Activated CD4-positive, alpha-beta memory T cell treated with anti-CD3 and anti-CD28 coated beads, Interleukin-2, amount 10 ng/mL, durations not matched to agents 7 days and 5 days (primary cell): ENCODE measurements at regions not wholly inside any gene's neighbourhood (a gene's known extent, or its start where the extent isn't known, plus 50 kb on each side); places are given as distances from the start of the nearest gene placed in this dataset.

ENCODE experiments used
- CTCF ChIA-PET: fragments of 350-600 bp; sonication (Branson Sonifier 250); formaldehyde crosslinking; loops from one replicate; lab custom pipeline; 2021; ENCODE audit warnings: antibody characterized with exemption, inconsistent platforms; lab: Charles Lee
- POLR2A ChIA-PET: fragments of 350-600 bp; sonication (Branson Sonifier 250); formaldehyde crosslinking; loops from one replicate; lab custom pipeline; 2021; ENCODE audit warnings: antibody characterized with exemption; lab: Charles Lee
- DNase-seq: peaks from one replicate; pipeline ENCODE4 v3.0.0-alpha.2; 2020
- H3K27ac Mint-ChIP-seq: one replicate; pipeline ENCODE4 v1.8.0; 2021; ENCODE audit warnings: mild to moderate bottlenecking, mixed read lengths
- H3K27me3 Mint-ChIP-seq: one replicate; pipeline ENCODE4 v1.8.0; 2021; ENCODE audit warnings: mixed read lengths
- H3K36me3 Mint-ChIP-seq: one replicate; pipeline ENCODE4 v1.8.0; 2021; ENCODE audit warnings: low read depth, mixed read lengths
- H3K4me1 Mint-ChIP-seq: one replicate; pipeline ENCODE4 v1.8.0; 2021; ENCODE audit warnings: mixed read lengths
- H3K4me3 Mint-ChIP-seq: one replicate; pipeline ENCODE4 v1.8.0; 2021; ENCODE audit warnings: mild to moderate bottlenecking, mixed read lengths
- H3K9me3 Mint-ChIP-seq: one replicate; pipeline ENCODE4 v1.8.0; 2021; ENCODE audit warnings: mixed read lengths

DNA sequence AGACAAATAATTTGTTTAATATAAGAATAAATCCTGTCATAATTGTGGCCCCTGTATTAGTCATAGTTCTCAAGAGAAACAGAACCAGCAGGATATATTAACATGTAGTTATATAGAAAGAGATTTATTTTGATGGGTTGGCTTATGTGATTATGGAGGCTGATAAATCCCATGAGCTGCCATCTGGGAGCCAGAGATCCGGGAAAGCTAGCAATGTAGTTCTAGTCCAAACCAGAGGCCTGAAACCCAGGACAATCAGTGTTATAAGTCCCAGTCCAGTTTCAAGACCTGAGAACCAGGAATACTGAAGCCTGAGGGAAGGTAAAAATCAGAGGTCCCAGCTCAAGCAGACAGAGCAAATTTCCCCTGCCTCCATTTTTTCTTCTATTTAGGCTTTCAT lies 435.8 kb downstream of the RPL10L start:
- no peaks in the 10 kb centered on the region for H3K4me1 Mint-ChIP-seq
- no peak for DNase-seq
- peaks cover 4% of the 10 kb centered on the region for H3K9me3 Mint-ChIP-seq
- ChIA-PET CTCF (no interaction called here), POLR2A (no interaction called here)
- H3K36me3 Mint-ChIP-seq: no peaks in the 10 kb centered on the region
- H3K27me3 Mint-ChIP-seq: no peaks in the 10 kb centered on the region
- H3K4me3 Mint-ChIP-seq: no peak overlapping the region
- no peak overlapping the region for H3K27ac Mint-ChIP-seq

DNA sequence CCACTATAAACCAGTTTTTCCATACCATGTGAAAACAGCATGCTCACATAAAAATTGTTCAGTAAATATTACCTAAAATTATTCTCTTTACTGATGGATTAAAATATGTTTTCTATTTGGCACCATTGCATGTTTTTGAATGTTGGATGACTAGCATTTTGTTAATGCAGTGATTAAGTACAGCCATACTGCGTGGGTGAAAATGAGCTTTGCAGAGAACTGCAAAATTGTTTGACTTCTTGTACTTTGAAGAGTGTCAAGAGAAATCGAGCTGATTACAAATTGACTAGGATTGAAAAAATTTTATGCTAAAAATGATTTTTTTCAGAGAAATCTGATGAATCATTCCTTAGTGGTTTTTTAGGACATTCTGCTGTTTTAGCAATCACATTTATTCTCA lies 452.9 kb downstream of the RPL10L start:
- Mint-ChIP-seq H3K27me3 (no peaks in the 10 kb centered on the region), H3K4me1 (no peaks in the 10 kb centered on the region), H3K4me3 (no peak overlapping the region), H3K27ac (no peak overlapping the region), H3K9me3 (peaks cover 6% of the 10 kb centered on the region), H3K36me3 (no peaks in the 10 kb centered on the region)
- CTCF ChIA-PET: no interaction called here
- POLR2A ChIA-PET: no interaction called here
- DNase-seq: no peak

- no peak overlapping the region for H3K4me3 Mint-ChIP-seq
- H3K27me3 Mint-ChIP-seq: no peaks in the 10 kb centered on the region
- no peaks in the 10 kb centered on the region for H3K36me3 Mint-ChIP-seq
- POLR2A ChIA-PET: no interaction called here
- H3K9me3 Mint-ChIP-seq: peaks cover 7% of the 10 kb centered on the region
- no peak overlapping the region for H3K27ac Mint-ChIP-seq
- no peak for DNase-seq
- no peaks in the 10 kb centered on the region for H3K4me1 Mint-ChIP-seq
- CTCF ChIA-PET: no interaction called here
These were observed 453.7 kb downstream of the RPL10L start for GRCh38 chr14:46197856-46198255.
